Keratinocyte (primary cell): ENCODE measurements at regions not wholly inside any gene's neighbourhood (a gene's known extent, or its start where the extent isn't known, plus 50 kb on each side); places are given as distances from the start of the nearest gene placed in this dataset.

Experiments
- DNase-seq: peaks from one replicate; pipeline ENCODE4 v3.0.0-alpha.2; 2011; ENCODE audit warnings: low read depth, missing footprints, low spot score
- FAIRE-seq: peaks from 2 replicates; lab custom pipeline; 2011; peaks lifted over from hg19 to GRCh38; lab: Jason Lieb, UNC
- H2AFZ ChIP-seq: 2 replicates; pipeline ENCODE4 v1.6.0; 2012; ENCODE audit warnings: low read length, control low read depth, inconsistent platforms; ENCODE audit not compliant: control insufficient read depth
- H3K27ac ChIP-seq: 2 replicates; pipeline ENCODE4 v1.5.1; 2011; ENCODE audit warnings: low read length; ENCODE audit not compliant: control insufficient read depth, insufficient read depth
- H3K27me3 ChIP-seq: 3 replicates; pipeline ENCODE4 v1.6.0; 2011; ENCODE audit warnings: low read length; ENCODE audit not compliant: control insufficient read depth, insufficient read depth; ENCODE audit errors: extremely low read depth
- H3K36me3 ChIP-seq, 2 experiments: 2 replicates in 1 of 2; 3 replicates in 1 of 2; pipeline ENCODE4 v1.5.1; 2011; ENCODE audit warnings: low read length in 2 of 2, mild to moderate bottlenecking in 1 of 2; ENCODE audit not compliant: control insufficient read depth in 2 of 2, insufficient read depth in 2 of 2; ENCODE audit errors: extremely low read depth in 1 of 2
- H3K4me1 ChIP-seq: 3 replicates; pipeline ENCODE4 v1.5.1; 2011; ENCODE audit warnings: low read length; ENCODE audit not compliant: control insufficient read depth, insufficient read depth; ENCODE audit errors: extremely low read depth
- H3K4me2 ChIP-seq: 3 replicates; pipeline ENCODE4 v1.6.0; 2011; ENCODE audit warnings: low read depth, low read length; ENCODE audit not compliant: control insufficient read depth, insufficient read depth; ENCODE audit errors: extremely low read depth
- H3K4me3 ChIP-seq, 3 experiments: fragments of 200-600 bp in 1 of 3; sonication (generic) in 1 of 3; 2 replicates in 2 of 3; 3 replicates in 1 of 3; pipeline ENCODE4 v1.5.1; 2011 to 2016; ENCODE audit warnings: low read length in 3 of 3, mild to moderate bottlenecking in 3 of 3, control low read depth in 2 of 3, inconsistent platforms in 1 of 3, low read depth in 1 of 3, mixed read lengths in 1 of 3, mixed run types in 1 of 3, moderate library complexity in 1 of 3; ENCODE audit not compliant: control insufficient read depth in 2 of 3, insufficient read depth in 2 of 3; ENCODE audit errors: extremely low read depth in 1 of 3
- H3K79me2 ChIP-seq: 2 replicates; pipeline ENCODE4 v1.6.0; 2012; ENCODE audit warnings: low read length; ENCODE audit not compliant: control insufficient read depth, insufficient read depth
- H3K9ac ChIP-seq: 3 replicates; pipeline ENCODE4 v1.6.0; 2011; ENCODE audit warnings: low read length; ENCODE audit not compliant: control insufficient read depth, insufficient read depth; ENCODE audit errors: extremely low read depth
- H3K9me1 ChIP-seq: 3 replicates; pipeline ENCODE4 v1.6.0; 2011; ENCODE audit warnings: low read length; ENCODE audit not compliant: control insufficient read depth, insufficient read depth; ENCODE audit errors: extremely low read depth
- H3K9me3 ChIP-seq: 2 replicates; pipeline ENCODE4 v1.5.1; 2012; ENCODE audit warnings: low read depth, low read length; ENCODE audit not compliant: control insufficient read depth
- H4K20me1 ChIP-seq: 3 replicates; pipeline ENCODE4 v1.6.0; 2011; ENCODE audit warnings: low read length; ENCODE audit not compliant: control insufficient read depth, insufficient read depth; ENCODE audit errors: extremely low read depth
- CTCF ChIP-seq, 3 experiments: IDR thresholded peaks in 1 of 3; conservative IDR thresholded peaks in 1 of 3; optimal IDR thresholded peaks in 1 of 3; 2 replicates in 2 of 3; 3 replicates in 1 of 3; pipeline versions ENCODE3 to v1.5.1; 2011; ENCODE audit warnings: low read length in 3 of 3, mild to moderate bottlenecking in 3 of 3, moderate library complexity in 2 of 3, control low read depth in 1 of 3, inconsistent platforms in 1 of 3; ENCODE audit not compliant: insufficient read depth in 2 of 3; ENCODE audit errors: extremely low read depth in 1 of 3
- EZH2 ChIP-seq: IDR thresholded peaks from one replicate; pipeline ENCODE4 v1.6.1; 2012; ENCODE audit warnings: inconsistent platforms, mild to moderate bottlenecking, low read length, moderate library complexity
- dilution Hi-C: fragments of 300-500 bp; cut with MboI; formaldehyde crosslinking; loops from one replicate; pipeline ENCODE4 v1.7.0; 2020; ENCODE audit warnings: low sequenced_read_pairs; ENCODE audit not compliant: extremely low pct_ligation_motif_present

- dilution Hi-C loops, result no loop called here
- FAIRE-seq (no peak), DNase-seq (no peak)
- Histone ChIP-seq H3K9me3 (no peaks in the 10 kb centered on the region), H3K4me1 (peaks cover 11% of the 10 kb centered on the region), H3K36me3 (no peaks in the 10 kb centered on the region), H3K4me3 (no peak overlapping the region), H3K79me2 (no peaks in the 10 kb centered on the region), H3K27me3 (no peaks in the 10 kb centered on the region), H3K9ac (no peak overlapping the region), H4K20me1 (no peaks in the 10 kb centered on the region), H3K9me1 (no peaks in the 10 kb centered on the region), H3K27ac (no peak overlapping the region), H3K4me2 (no peak overlapping the region), H2AFZ (no peak overlapping the region)
- TF ChIP-seq EZH2 (no peak), CTCF (optimal IDR thresholded peaks at IDR 0.05 in 1 of 3, IDR thresholded peaks at IDR 0.05 in 1 of 3, conservative IDR thresholded peaks at IDR 0.05 in 1 of 3; ENCODE audit: extremely low read depth in 1 of 3, insufficient read depth in 2 of 3, low read length in 3 of 3) (no peak)
Measured at GRCh38 chr1:87201768-87202167, 126.9 kb upstream of the LMO4 start.

- H3K4me3 ChIP-seq, result no peak overlapping the region
- no peak overlapping the region for H3K4me2 ChIP-seq
- dilution Hi-C loops, result no loop called here
- no peaks in the 10 kb centered on the region for H3K79me2 ChIP-seq
- no peaks in the 10 kb centered on the region for H3K27me3 ChIP-seq
- TF ChIP-seq CTCF (optimal IDR thresholded peaks at IDR 0.05 in 1 of 3, IDR thresholded peaks at IDR 0.05 in 1 of 3, conservative IDR thresholded peaks at IDR 0.05 in 1 of 3; ENCODE audit: extremely low read depth in 1 of 3, insufficient read depth in 2 of 3, low read length in 3 of 3) (no peak), EZH2 (no peak)
- H3K9ac ChIP-seq, result no peak overlapping the region
- DNase-seq, result no peak
- H3K9me3 ChIP-seq, result no peaks in the 10 kb centered on the region
- no peaks in the 10 kb centered on the region for H3K9me1 ChIP-seq
- no peak overlapping the region for H2AFZ ChIP-seq
- FAIRE-seq, result no peak
- H3K4me1 ChIP-seq, result peaks cover 11% of the 10 kb centered on the region
- H4K20me1 ChIP-seq, result no peaks in the 10 kb centered on the region
- no peak overlapping the region for H3K27ac ChIP-seq
- H3K36me3 ChIP-seq, result no peaks in the 10 kb centered on the region
Measured at GRCh38 chr1:87202451-87202850, 126.2 kb upstream of the LMO4 start.
